ENCODE measurements at regions not wholly inside any gene's neighbourhood (a gene's known extent, or its start where the extent isn't known, plus 50 kb on each side); places are given as distances from the start of the nearest gene placed in this dataset.

DNA sequence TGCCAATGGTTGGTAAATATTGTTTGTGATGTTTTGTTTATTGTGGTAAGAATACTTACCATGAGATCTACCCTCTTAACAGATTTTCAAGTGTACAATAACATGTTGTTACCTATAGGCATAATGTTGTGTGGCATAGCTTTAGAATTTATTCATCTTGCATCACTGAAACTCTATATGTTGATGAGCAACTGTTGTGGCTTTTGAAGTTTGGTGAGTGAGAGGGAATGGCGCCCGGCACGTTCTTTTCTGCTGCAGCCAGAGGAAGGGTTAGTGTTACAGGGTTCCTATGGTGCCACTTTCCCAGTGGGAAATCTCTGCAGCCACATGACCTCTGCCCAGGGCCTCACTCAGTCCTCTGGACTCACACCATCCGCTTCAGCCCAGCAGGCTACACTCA lies 342.5 kb upstream of the ADGRL2 start:
- TF ChIP-seq, protein P1, sequence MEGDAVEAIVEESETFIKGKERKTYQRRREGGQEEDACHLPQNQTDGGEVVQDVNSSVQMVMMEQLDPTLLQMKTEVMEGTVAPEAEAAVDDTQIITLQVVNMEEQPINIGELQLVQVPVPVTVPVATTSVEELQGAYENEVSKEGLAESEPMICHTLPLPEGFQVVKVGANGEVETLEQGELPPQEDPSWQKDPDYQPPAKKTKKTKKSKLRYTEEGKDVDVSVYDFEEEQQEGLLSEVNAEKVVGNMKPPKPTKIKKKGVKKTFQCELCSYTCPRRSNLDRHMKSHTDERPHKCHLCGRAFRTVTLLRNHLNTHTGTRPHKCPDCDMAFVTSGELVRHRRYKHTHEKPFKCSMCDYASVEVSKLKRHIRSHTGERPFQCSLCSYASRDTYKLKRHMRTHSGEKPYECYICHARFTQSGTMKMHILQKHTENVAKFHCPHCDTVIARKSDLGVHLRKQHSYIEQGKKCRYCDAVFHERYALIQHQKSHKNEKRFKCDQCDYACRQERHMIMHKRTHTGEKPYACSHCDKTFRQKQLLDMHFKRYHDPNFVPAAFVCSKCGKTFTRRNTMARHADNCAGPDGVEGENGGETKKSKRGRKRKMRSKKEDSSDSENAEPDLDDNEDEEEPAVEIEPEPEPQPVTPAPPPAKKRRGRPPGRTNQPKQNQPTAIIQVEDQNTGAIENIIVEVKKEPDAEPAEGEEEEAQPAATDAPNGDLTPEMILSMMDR (IDR thresholded peaks at IDR 0.05) = no peak
- no peak for TF ChIP-seq POLR2A (IDR thresholded peaks at IDR 0.05)
